Activated CD8-positive, alpha-beta memory T cell treated with anti-CD3 and anti-CD28 coated beads, Interleukin-2, amount 10 ng/mL, durations not matched to agents 7 days and 5 days (primary cell): ENCODE measurements at regions not wholly inside any gene's neighbourhood (a gene's known extent, or its start where the extent isn't known, plus 50 kb on each side); places are given as distances from the start of the nearest gene placed in this dataset.

Experiments
- ATAC-seq: fragments of 150-1000 bp; cut with Tn5 transposase; one replicate; pipeline ENCODE4 v1.10.0; 2021; ENCODE audit warnings: moderate library complexity
- CTCF ChIA-PET: fragments of 350-600 bp; sonication (Branson Sonifier 250); formaldehyde crosslinking; loops from one replicate; lab custom pipeline; 2021; ENCODE audit warnings: antibody characterized with exemption; lab: Charles Lee
- DNase-seq: peaks from one replicate; pipeline ENCODE4 v3.0.0-alpha.2; 2020
- H3K27ac Mint-ChIP-seq: one replicate; pipeline ENCODE4 v1.8.0; 2021; ENCODE audit warnings: mild to moderate bottlenecking, mixed read lengths
- H3K27me3 Mint-ChIP-seq: one replicate; pipeline ENCODE4 v1.8.0; 2021; ENCODE audit warnings: mixed read lengths
- H3K36me3 Mint-ChIP-seq: one replicate; pipeline ENCODE4 v1.8.0; 2021; ENCODE audit warnings: mild to moderate bottlenecking, mixed read lengths
- H3K4me1 Mint-ChIP-seq: one replicate; pipeline ENCODE4 v1.8.0; 2021; ENCODE audit warnings: mixed read lengths
- H3K4me3 Mint-ChIP-seq: one replicate; pipeline ENCODE4 v1.8.0; 2021; ENCODE audit warnings: mild to moderate bottlenecking, moderate library complexity, mixed read lengths
- H3K9me3 Mint-ChIP-seq: one replicate; pipeline ENCODE4 v1.8.0; 2022; ENCODE audit warnings: low read depth, mixed read lengths

- Mint-ChIP-seq H3K9me3 (peaks cover 2% of the 10 kb centered on the region), H3K4me3 (no peak overlapping the region), H3K27me3 (no peaks in the 10 kb centered on the region), H3K36me3 (no peaks in the 10 kb centered on the region), H3K4me1 (no peaks in the 10 kb centered on the region), H3K27ac (no peak overlapping the region)
- CTCF ChIA-PET = no interaction called here
- DNase-seq = no peak
- no peak for ATAC-seq
Observed at GRCh38 chr20:11459090-11459890, 458.4 kb upstream of the BTBD3 start.

GRCh38 chr20:11467436-11467835, 450.3 kb upstream of the BTBD3 start:
- Mint-ChIP-seq H3K4me3 (no peak overlapping the region), H3K27me3 (no peaks in the 10 kb centered on the region)
- CTCF ChIA-PET = no interaction called here

GRCh38 chr20:11468880-11469279, 448.8 kb upstream of the BTBD3 start:
- DNase-seq (no peak), ATAC-seq (no peak)
- H3K27ac Mint-ChIP-seq = no peak overlapping the region
- CTCF ChIA-PET = no interaction called here
- no peaks in the 10 kb centered on the region for H3K27me3 Mint-ChIP-seq
- no peak overlapping the region for H3K4me3 Mint-ChIP-seq
- H3K36me3 Mint-ChIP-seq = no peaks in the 10 kb centered on the region
- peaks cover 6% of the 10 kb centered on the region for H3K9me3 Mint-ChIP-seq
- no peaks in the 10 kb centered on the region for H3K4me1 Mint-ChIP-seq

More at GRCh38 chr20:11467436-11467835, 450.3 kb upstream of the BTBD3 start:
- Mint-ChIP-seq H3K4me1 (no peaks in the 10 kb centered on the region), H3K9me3 (peaks cover 6% of the 10 kb centered on the region), H3K36me3 (no peaks in the 10 kb centered on the region), H3K27ac (no peak overlapping the region)
- ATAC-seq = no peak
- DNase-seq = no peak

GRCh38 chr20:11469795-11470435, 447.8 kb upstream of the BTBD3 start:
- DNase-seq = no peak
- Mint-ChIP-seq H3K4me1 (no peaks in the 10 kb centered on the region), H3K27ac (no peak overlapping the region), H3K4me3 (no peak overlapping the region), H3K9me3 (peaks cover 6% of the 10 kb centered on the region), H3K27me3 (no peaks in the 10 kb centered on the region), H3K36me3 (no peaks in the 10 kb centered on the region)
- no peak for ATAC-seq
- CTCF ChIA-PET = no interaction called here

GRCh38 chr20:11473983-11474382, 443.7 kb upstream of the BTBD3 start:
- no peak overlapping the region for H3K4me3 Mint-ChIP-seq
- ATAC-seq (no peak), DNase-seq (no peak)
- H3K4me1 Mint-ChIP-seq = no peaks in the 10 kb centered on the region
- H3K9me3 Mint-ChIP-seq = peaks cover 6% of the 10 kb centered on the region
- H3K36me3 Mint-ChIP-seq = no peaks in the 10 kb centered on the region
- no peaks in the 10 kb centered on the region for H3K27me3 Mint-ChIP-seq
- CTCF ChIA-PET = no interaction called here
- H3K27ac Mint-ChIP-seq = no peak overlapping the region

GRCh38 chr20:11483697-11484096, 434.0 kb upstream of the BTBD3 start:
- H3K27me3 Mint-ChIP-seq = no peaks in the 10 kb centered on the region
- H3K4me3 Mint-ChIP-seq = no peak overlapping the region
- H3K27ac Mint-ChIP-seq = no peak overlapping the region
- DNase-seq (no peak), ATAC-seq (no peak)
- H3K4me1 Mint-ChIP-seq = no peaks in the 10 kb centered on the region
- H3K36me3 Mint-ChIP-seq = no peaks in the 10 kb centered on the region
- peaks cover 4% of the 10 kb centered on the region for H3K9me3 Mint-ChIP-seq
- CTCF ChIA-PET = no interaction called here

- Mint-ChIP-seq H3K27me3 (no peaks in the 10 kb centered on the region), H3K36me3 (no peaks in the 10 kb centered on the region), H3K4me1 (no peaks in the 10 kb centered on the region), H3K27ac (no peak overlapping the region), H3K9me3 (peaks cover 4% of the 10 kb centered on the region), H3K4me3 (no peak overlapping the region)
- no peak for DNase-seq
- no peak for ATAC-seq
- CTCF ChIA-PET = no interaction called here
Observed at GRCh38 chr20:11484479-11484878, 433.2 kb upstream of the BTBD3 start.

GRCh38 chr20:11492386-11492785, 425.3 kb upstream of the BTBD3 start:
- CTCF ChIA-PET = no interaction called here
- no peaks in the 10 kb centered on the region for H3K4me1 Mint-ChIP-seq
- DNase-seq (no peak), ATAC-seq (no peak)
- no peaks in the 10 kb centered on the region for H3K36me3 Mint-ChIP-seq
- no peaks in the 10 kb centered on the region for H3K27me3 Mint-ChIP-seq
- H3K9me3 Mint-ChIP-seq = peaks cover 4% of the 10 kb centered on the region
- H3K27ac Mint-ChIP-seq = no peak overlapping the region
- no peak overlapping the region for H3K4me3 Mint-ChIP-seq

GRCh38 chr20:11492846-11493245, 424.8 kb upstream of the BTBD3 start:
- Mint-ChIP-seq H3K9me3 (peaks cover 4% of the 10 kb centered on the region), H3K27me3 (no peaks in the 10 kb centered on the region), H3K4me3 (no peak overlapping the region), H3K36me3 (no peaks in the 10 kb centered on the region), H3K4me1 (no peaks in the 10 kb centered on the region), H3K27ac (no peak overlapping the region)
- CTCF ChIA-PET = no interaction called here
- DNase-seq (no peak), ATAC-seq (no peak)

GRCh38 chr20:11496380-11496779, 421.3 kb upstream of the BTBD3 start:
- no peaks in the 10 kb centered on the region for H3K4me1 Mint-ChIP-seq
- DNase-seq = no peak

GRCh38 chr20:11497545-11497944, 420.1 kb upstream of the BTBD3 start:
- CTCF ChIA-PET = no interaction called here
- Mint-ChIP-seq H3K9me3 (peaks cover 4% of the 10 kb centered on the region), H3K27ac (no peak overlapping the region), H3K4me3 (no peak overlapping the region), H3K27me3 (no peaks in the 10 kb centered on the region), H3K4me1 (no peaks in the 10 kb centered on the region), H3K36me3 (no peaks in the 10 kb centered on the region)
- no peak for DNase-seq
- no peak for ATAC-seq

More at GRCh38 chr20:11496380-11496779, 421.3 kb upstream of the BTBD3 start:
- H3K36me3 Mint-ChIP-seq = no peaks in the 10 kb centered on the region
- no peaks in the 10 kb centered on the region for H3K27me3 Mint-ChIP-seq
- peaks cover 2% of the 10 kb centered on the region for H3K9me3 Mint-ChIP-seq
- ATAC-seq = no peak
- H3K4me3 Mint-ChIP-seq = no peak overlapping the region
- CTCF ChIA-PET = no interaction called here
- H3K27ac Mint-ChIP-seq = no peak overlapping the region

GRCh38 chr20:11499101-11499634, 418.5 kb upstream of the BTBD3 start:
- H3K4me3 Mint-ChIP-seq = no peak overlapping the region
- CTCF ChIA-PET = no interaction called here
- DNase-seq = no peak

GRCh38 chr20:11502061-11502460, 415.6 kb upstream of the BTBD3 start:
- CTCF ChIA-PET = no interaction called here
- H3K4me1 Mint-ChIP-seq = no peaks in the 10 kb centered on the region
- no peaks in the 10 kb centered on the region for H3K36me3 Mint-ChIP-seq
- H3K27me3 Mint-ChIP-seq = no peaks in the 10 kb centered on the region
- H3K4me3 Mint-ChIP-seq = no peak overlapping the region
- no peak overlapping the region for H3K27ac Mint-ChIP-seq
- H3K9me3 Mint-ChIP-seq = peaks cover 8% of the 10 kb centered on the region
- no peak for ATAC-seq
- no peak for DNase-seq

More at GRCh38 chr20:11499101-11499634, 418.5 kb upstream of the BTBD3 start:
- H3K27ac Mint-ChIP-seq = no peak overlapping the region
- H3K4me1 Mint-ChIP-seq = no peaks in the 10 kb centered on the region
- no peaks in the 10 kb centered on the region for H3K27me3 Mint-ChIP-seq
- peaks cover 8% of the 10 kb centered on the region for H3K9me3 Mint-ChIP-seq
- H3K36me3 Mint-ChIP-seq = no peaks in the 10 kb centered on the region
- no peak for ATAC-seq

GRCh38 chr20:11502671-11503070, 415.0 kb upstream of the BTBD3 start:
- DNase-seq = no peak
- H3K9me3 Mint-ChIP-seq = peaks cover 10% of the 10 kb centered on the region
- no peak overlapping the region for H3K27ac Mint-ChIP-seq
- H3K36me3 Mint-ChIP-seq = no peaks in the 10 kb centered on the region
- CTCF ChIA-PET = no interaction called here
- no peak overlapping the region for H3K4me3 Mint-ChIP-seq
- no peak for ATAC-seq
- no peaks in the 10 kb centered on the region for H3K27me3 Mint-ChIP-seq
- H3K4me1 Mint-ChIP-seq = no peaks in the 10 kb centered on the region
